ENCODE measurements at regions not wholly inside any gene's neighbourhood (a gene's known extent, or its start where the extent isn't known, plus 50 kb on each side); places are given as distances from the start of the nearest gene placed in this dataset.

GRCh38 chr2:65786007-65786717 is 353.8 kb upstream of the SPRED2 start:
- Histone ChIP-seq H3K27ac (no peak overlapping the region), H3K36me3 (no peaks in the 10 kb centered on the region), H3K9me3 (no peaks in the 10 kb centered on the region), H3K4me3 (no peak overlapping the region), H3K4me1 (no peaks in the 10 kb centered on the region), H3K27me3 (ENCODE audit: low read depth) (no peaks in the 10 kb centered on the region)
- intact Hi-C loops (cut with DNase I), result no loop called here
- DNase-seq (no peak), ATAC-seq (no peak)
- no peak for TF ChIP-seq CTCF (IDR thresholded peaks at IDR 0.05)

GRCh38 chr2:65782996-65783650 is 350.7 kb upstream of the SPRED2 start:
- Histone ChIP-seq H3K9me3 (no peaks in the 10 kb centered on the region), H3K4me3 (no peak overlapping the region), H3K27ac (no peak overlapping the region), H3K27me3 (ENCODE audit: low read depth) (no peaks in the 10 kb centered on the region), H3K36me3 (no peaks in the 10 kb centered on the region), H3K4me1 (no peaks in the 10 kb centered on the region)
- ATAC-seq (no peak), DNase-seq (no peak)
- intact Hi-C loops (cut with DNase I), result no loop called here
- no peak for TF ChIP-seq CTCF (IDR thresholded peaks at IDR 0.05)

- ATAC-seq, result no peak
These were observed 349.8 kb upstream of the SPRED2 start for GRCh38 chr2:65782186-65782585.

GRCh38 chr2:65781756-65782155 is 349.4 kb upstream of the SPRED2 start:
- ATAC-seq, result no peak
- Histone ChIP-seq H3K27ac (no peak overlapping the region), H3K4me3 (no peak overlapping the region), H3K27me3 (ENCODE audit: low read depth) (no peaks in the 10 kb centered on the region), H3K36me3 (no peaks in the 10 kb centered on the region), H3K9me3 (no peaks in the 10 kb centered on the region), H3K4me1 (no peaks in the 10 kb centered on the region)
- no peak for DNase-seq
- no peak for TF ChIP-seq CTCF (IDR thresholded peaks at IDR 0.05)
- intact Hi-C loops (cut with DNase I), result no loop called here

More at GRCh38 chr2:65782186-65782585, 349.8 kb upstream of the SPRED2 start:
- H3K36me3 ChIP-seq, result no peaks in the 10 kb centered on the region
- no peak overlapping the region for H3K27ac ChIP-seq
- no peaks in the 10 kb centered on the region for H3K9me3 ChIP-seq
- intact Hi-C loops (cut with DNase I), result no loop called here
- H3K27me3 ChIP-seq (ENCODE audit: low read depth), result no peaks in the 10 kb centered on the region
- no peak for TF ChIP-seq CTCF (IDR thresholded peaks at IDR 0.05)
- DNase-seq, result no peak
- H3K4me3 ChIP-seq, result no peak overlapping the region
- no peaks in the 10 kb centered on the region for H3K4me1 ChIP-seq

GRCh38 chr2:65779021-65779420 is 346.6 kb upstream of the SPRED2 start:
- Histone ChIP-seq H3K9me3 (no peaks in the 10 kb centered on the region), H3K36me3 (no peaks in the 10 kb centered on the region), H3K4me3 (no peak overlapping the region), H3K27me3 (ENCODE audit: low read depth) (no peaks in the 10 kb centered on the region), H3K27ac (no peak overlapping the region), H3K4me1 (no peaks in the 10 kb centered on the region)
- ATAC-seq, result no peak
- no peak for TF ChIP-seq CTCF (IDR thresholded peaks at IDR 0.05)
- no peak for DNase-seq
- intact Hi-C loops (cut with DNase I), result no loop called here

Data from lower lobe of right lung (tissue), 2 donors.